Upper lobe of right lung (tissue), 1 donor: ENCODE measurements at regions not wholly inside any gene's neighbourhood (a gene's known extent, or its start where the extent isn't known, plus 50 kb on each side); places are given as distances from the start of the nearest gene placed in this dataset.
A peak's percentile ranks its signal among the peaks of the same experiment; 100 is the strongest.

Source experiments
- ATAC-seq: fragments of 200-7000 bp; cut with Tn5 transposase; one replicate; pipeline ENCODE4 v1.9.1; 2020; ENCODE audit warnings: mild to moderate bottlenecking, moderate library complexity
- DNase-seq: peaks from one replicate; pipeline ENCODE4 v3.0.0-alpha.2; 2020
- H3K27ac ChIP-seq: fragments of 200-600 bp; one replicate; pipeline ENCODE4 v1.8.0; 2022
- H3K27me3 ChIP-seq: fragments of 200-600 bp; one replicate; pipeline ENCODE4 v1.8.0; 2022; ENCODE audit warnings: mild to moderate bottlenecking
- H3K36me3 ChIP-seq: fragments of 200-600 bp; one replicate; pipeline ENCODE4 v1.8.0; 2022
- H3K4me1 ChIP-seq: fragments of 200-600 bp; one replicate; pipeline ENCODE4 v1.8.0; 2022
- H3K4me3 ChIP-seq: fragments of 200-600 bp; one replicate; pipeline ENCODE4 v1.8.0; 2022; ENCODE audit warnings: mild to moderate bottlenecking
- H3K9me3 ChIP-seq: fragments of 200-600 bp; one replicate; pipeline ENCODE4 v1.8.0; 2022
- CTCF ChIP-seq: fragments of 200-600 bp; IDR thresholded peaks from one replicate; pipeline ENCODE4 v1.8.0; 2022; ENCODE audit warnings: antibody characterized with exemption
- intact Hi-C: fragments of 100-400 bp; cut with DNase I; formaldehyde crosslinking; loops from one replicate; pipeline ENCODE4 v1.11.0; 2022
- donor health status: DM: no; HTN: yes; CAD: no; lungs with severe emphysema.

GRCh38 chr11:15645201-15645600 is 530.5 kb downstream of the INSC start:
- H3K36me3 ChIP-seq, result no peaks in the 10 kb centered on the region
- no peak for DNase-seq
- no peak overlapping the region for H3K4me3 ChIP-seq
- no peaks in the 10 kb centered on the region for H3K27me3 ChIP-seq
- intact Hi-C loops, result no loop called here
- no peak for TF ChIP-seq CTCF
- ATAC-seq, result no peak
- no peaks in the 10 kb centered on the region for H3K9me3 ChIP-seq
- peaks cover 4% of the 10 kb centered on the region for H3K4me1 ChIP-seq
- H3K27ac ChIP-seq, result no peak overlapping the region

GRCh38 chr11:15649371-15650104 is 534.8 kb downstream of the INSC start:
- Histone ChIP-seq H3K4me1 (peaks cover 5% of the 10 kb centered on the region), H3K36me3 (no peaks in the 10 kb centered on the region), H3K27me3 (no peaks in the 10 kb centered on the region), H3K4me3 (no peak overlapping the region), H3K9me3 (no peaks in the 10 kb centered on the region), H3K27ac (no peak overlapping the region)
- no peak for TF ChIP-seq CTCF
- intact Hi-C loops, result no loop called here
- DNase-seq (no peak), ATAC-seq (no peak)

GRCh38 chr11:15650105-15650938 is 535.6 kb downstream of the INSC start:
- DNase-seq (peak; percentile 95), ATAC-seq (peak; percentile 99)
- Histone ChIP-seq H3K27me3 (no peaks in the 10 kb centered on the region), H3K27ac (peak overlapping the region; percentile 55), H3K4me3 (peak overlapping the region; percentile 52), H3K36me3 (no peaks in the 10 kb centered on the region), H3K9me3 (no peaks in the 10 kb centered on the region), H3K4me1 (peaks cover 5% of the 10 kb centered on the region)
- intact Hi-C loops, result no loop called here
- peak; percentile 98 for TF ChIP-seq CTCF

GRCh38 chr11:15651033-15651432 is 536.3 kb downstream of the INSC start:
- DNase-seq (no peak), ATAC-seq (no peak)
- Histone ChIP-seq H3K36me3 (no peaks in the 10 kb centered on the region), H3K27me3 (no peaks in the 10 kb centered on the region), H3K4me1 (peaks cover 5% of the 10 kb centered on the region), H3K4me3 (peak overlapping the region; percentile 52), H3K27ac (no peak overlapping the region), H3K9me3 (no peaks in the 10 kb centered on the region)
- intact Hi-C loops, result no loop called here
- no peak for TF ChIP-seq CTCF

GRCh38 chr11:15651816-15652215 is 537.1 kb downstream of the INSC start:
- no peak for DNase-seq
- Histone ChIP-seq H3K27ac (no peak overlapping the region), H3K9me3 (no peaks in the 10 kb centered on the region), H3K36me3 (no peaks in the 10 kb centered on the region), H3K4me1 (peaks cover 5% of the 10 kb centered on the region), H3K4me3 (peak overlapping the region; percentile 28), H3K27me3 (no peaks in the 10 kb centered on the region)
- ATAC-seq, result no peak
- no peak for TF ChIP-seq CTCF
- intact Hi-C loops, result no loop called here
